Left lung (tissue), 4 donors: ENCODE measurements at regions not wholly inside any gene's neighbourhood (a gene's known extent, or its start where the extent isn't known, plus 50 kb on each side); places are given as distances from the start of the nearest gene placed in this dataset.

Experiments
- ATAC-seq: fragments of 200-7000 bp; cut with Tn5 transposase; one replicate; pipeline ENCODE4 v1.9.1; 2020; ENCODE audit warnings: moderate library complexity
- DNase-seq, 4 donors: peaks; one replicate each; pipeline ENCODE4 v3.0.0-alpha.2; 2013 to 2020
- H3K27ac ChIP-seq, 2 donors: fragments of 200-600 bp; sonication (generic) in 1 of 2; one replicate each; pipeline versions ENCODE4 v1.5.0 to v1.8.0; 2020 to 2021
- H3K27me3 ChIP-seq, 2 donors: fragments of 200-600 bp; sonication (generic) in 1 of 2; one replicate each; pipeline versions ENCODE4 v1.5.0 to v1.8.0; 2020 to 2021
- H3K36me3 ChIP-seq, 2 donors: fragments of 200-600 bp; sonication (generic) in 1 of 2; one replicate each; pipeline versions ENCODE4 v1.5.0 to v1.8.0; 2020 to 2021
- H3K4me1 ChIP-seq, 2 donors: fragments of 200-600 bp; one replicate each; pipeline ENCODE4 v1.8.0; 2021
- H3K4me3 ChIP-seq, 2 donors: fragments of 200-600 bp; sonication (generic) in 1 of 2; one replicate each; pipeline versions ENCODE4 v1.5.0 to v1.8.0; 2020 to 2021; ENCODE audit warnings: mild to moderate bottlenecking in 1 of 2
- H3K9me3 ChIP-seq, 2 donors: fragments of 200-600 bp; sonication (generic) in 1 of 2; one replicate each; pipeline versions ENCODE4 v1.5.0 to v1.8.0; 2020 to 2021
- intact Hi-C, 2 donors: fragments of 100-400 bp; cut with DNase I; formaldehyde crosslinking; loops; one replicate each; pipeline versions ENCODE4 v1.11.2 to v1.14.2; 2022
- TF ChIP-seq, protein P1 (sequence below), 2 donors: fragments of 200-600 bp; sonication (generic) in 1 of 2; IDR thresholded peaks; one replicate each; pipeline versions ENCODE4 v1.5.0 to v1.8.0; 2021; ENCODE audit warnings: antibody characterized with exemption in 2 of 2
- donor health status: DM: no; HTN: yes; CAD: no.
- donor health status: DM: no; HTN: no; CAD: no.

DNA sequence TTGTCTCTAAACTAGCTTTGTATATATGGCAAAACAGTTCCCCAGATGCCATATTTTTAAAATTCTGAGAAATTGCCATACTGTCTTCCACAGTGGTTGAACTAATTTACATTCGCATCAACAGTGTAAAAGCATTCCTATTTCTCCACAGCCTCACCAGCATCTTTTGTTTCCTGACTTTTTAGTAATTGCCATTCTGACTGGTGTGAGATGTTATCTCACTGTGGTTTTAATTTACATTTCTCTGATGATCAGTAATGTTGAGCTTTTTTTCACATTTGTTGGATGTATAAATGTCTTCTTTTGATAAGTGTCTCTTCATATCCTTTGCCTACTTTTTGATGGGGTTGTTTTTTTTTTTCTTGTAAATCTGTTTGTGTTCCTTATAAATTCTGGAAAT is 1222.7 kb upstream of the CITED2 start:
- ATAC-seq (no peak), DNase-seq (no peak)
- H3K27me3 ChIP-seq, result no peaks in the 10 kb centered on the region
- TF ChIP-seq, protein P1, sequence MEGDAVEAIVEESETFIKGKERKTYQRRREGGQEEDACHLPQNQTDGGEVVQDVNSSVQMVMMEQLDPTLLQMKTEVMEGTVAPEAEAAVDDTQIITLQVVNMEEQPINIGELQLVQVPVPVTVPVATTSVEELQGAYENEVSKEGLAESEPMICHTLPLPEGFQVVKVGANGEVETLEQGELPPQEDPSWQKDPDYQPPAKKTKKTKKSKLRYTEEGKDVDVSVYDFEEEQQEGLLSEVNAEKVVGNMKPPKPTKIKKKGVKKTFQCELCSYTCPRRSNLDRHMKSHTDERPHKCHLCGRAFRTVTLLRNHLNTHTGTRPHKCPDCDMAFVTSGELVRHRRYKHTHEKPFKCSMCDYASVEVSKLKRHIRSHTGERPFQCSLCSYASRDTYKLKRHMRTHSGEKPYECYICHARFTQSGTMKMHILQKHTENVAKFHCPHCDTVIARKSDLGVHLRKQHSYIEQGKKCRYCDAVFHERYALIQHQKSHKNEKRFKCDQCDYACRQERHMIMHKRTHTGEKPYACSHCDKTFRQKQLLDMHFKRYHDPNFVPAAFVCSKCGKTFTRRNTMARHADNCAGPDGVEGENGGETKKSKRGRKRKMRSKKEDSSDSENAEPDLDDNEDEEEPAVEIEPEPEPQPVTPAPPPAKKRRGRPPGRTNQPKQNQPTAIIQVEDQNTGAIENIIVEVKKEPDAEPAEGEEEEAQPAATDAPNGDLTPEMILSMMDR (IDR thresholded peaks at IDR 0.05), result no peak
- peaks cover 0 to 10% of the 10 kb centered on the region in 2 donors for H3K9me3 ChIP-seq
- no peak overlapping the region for H3K27ac ChIP-seq
- H3K36me3 ChIP-seq, result no peaks in the 10 kb centered on the region
- no peaks in the 10 kb centered on the region for H3K4me1 ChIP-seq
- intact Hi-C loops, result no loop called here
- no peak overlapping the region for H3K4me3 ChIP-seq

- H3K4me3 ChIP-seq, result no peak overlapping the region
- no peaks in the 10 kb centered on the region for H3K4me1 ChIP-seq
- no peaks in the 10 kb centered on the region for H3K36me3 ChIP-seq
- ATAC-seq, result no peak
- H3K9me3 ChIP-seq, result peaks cover 0 to 10% of the 10 kb centered on the region in 2 donors
- intact Hi-C loops, result no loop called here
- H3K27me3 ChIP-seq, result no peaks in the 10 kb centered on the region
- TF ChIP-seq, protein P1 (IDR thresholded peaks at IDR 0.05), result no peak
- no peak overlapping the region for H3K27ac ChIP-seq
- DNase-seq, result no peak
These were observed 1220.3 kb upstream of the CITED2 start for GRCh38 chr6:140594806-140595128.

DNA sequence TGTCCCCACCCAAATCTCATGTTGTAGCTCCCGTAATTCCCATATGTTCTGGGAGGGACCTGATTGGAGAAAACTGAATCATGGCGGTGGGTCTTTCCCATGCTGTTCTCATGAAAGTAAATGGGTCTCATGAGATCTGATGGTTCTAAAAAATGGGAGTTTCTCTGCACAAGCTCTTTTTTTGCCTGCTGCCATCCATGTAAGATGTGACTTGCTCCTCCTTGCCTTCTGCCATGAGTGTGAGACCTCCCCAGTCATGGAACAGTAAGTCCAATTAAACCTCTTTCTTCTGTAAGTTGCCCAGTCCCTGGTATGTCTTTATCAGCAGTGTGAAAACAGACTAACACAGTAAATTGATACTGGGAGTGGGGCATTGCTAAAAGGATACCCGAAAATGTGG is 1218.4 kb upstream of the CITED2 start:
- no peaks in the 10 kb centered on the region for H3K27me3 ChIP-seq
- H3K4me1 ChIP-seq, result no peaks in the 10 kb centered on the region
- H3K4me3 ChIP-seq, result no peak overlapping the region
- ATAC-seq (no peak), DNase-seq (no peak)
- no peak overlapping the region for H3K27ac ChIP-seq
- no peaks in the 10 kb centered on the region for H3K36me3 ChIP-seq
- TF ChIP-seq, protein P1 (IDR thresholded peaks at IDR 0.05), result no peak
- intact Hi-C loops, result no loop called here
- H3K9me3 ChIP-seq, result peaks cover 0 to 10% of the 10 kb centered on the region in 2 donors

DNA sequence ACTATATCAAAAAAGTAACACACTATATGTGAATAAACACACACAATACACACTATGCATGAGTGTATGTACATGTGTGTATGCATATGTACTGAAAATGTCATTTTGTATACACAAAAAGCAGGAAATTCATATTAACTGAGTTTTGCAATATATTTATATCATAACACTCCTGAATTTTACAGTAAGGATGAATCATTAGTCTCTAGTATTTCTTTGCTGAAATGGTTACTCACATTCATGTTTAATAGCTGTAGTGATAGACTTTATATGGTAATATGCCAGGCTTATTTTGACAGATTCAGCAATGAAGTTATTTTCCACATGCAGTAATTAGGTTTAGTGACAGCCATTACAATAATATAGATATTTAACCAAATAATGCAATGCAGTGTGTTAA is 1216.2 kb upstream of the CITED2 start:
- DNase-seq (no peak), ATAC-seq (no peak)
- TF ChIP-seq, protein P1 (IDR thresholded peaks at IDR 0.05), result no peak
- no peak overlapping the region for H3K27ac ChIP-seq
- peaks cover 0 to 10% of the 10 kb centered on the region in 2 donors for H3K9me3 ChIP-seq
- no peaks in the 10 kb centered on the region for H3K27me3 ChIP-seq
- no peaks in the 10 kb centered on the region for H3K4me1 ChIP-seq
- intact Hi-C loops, result no loop called here
- H3K36me3 ChIP-seq, result no peaks in the 10 kb centered on the region
- H3K4me3 ChIP-seq, result no peak overlapping the region

DNA sequence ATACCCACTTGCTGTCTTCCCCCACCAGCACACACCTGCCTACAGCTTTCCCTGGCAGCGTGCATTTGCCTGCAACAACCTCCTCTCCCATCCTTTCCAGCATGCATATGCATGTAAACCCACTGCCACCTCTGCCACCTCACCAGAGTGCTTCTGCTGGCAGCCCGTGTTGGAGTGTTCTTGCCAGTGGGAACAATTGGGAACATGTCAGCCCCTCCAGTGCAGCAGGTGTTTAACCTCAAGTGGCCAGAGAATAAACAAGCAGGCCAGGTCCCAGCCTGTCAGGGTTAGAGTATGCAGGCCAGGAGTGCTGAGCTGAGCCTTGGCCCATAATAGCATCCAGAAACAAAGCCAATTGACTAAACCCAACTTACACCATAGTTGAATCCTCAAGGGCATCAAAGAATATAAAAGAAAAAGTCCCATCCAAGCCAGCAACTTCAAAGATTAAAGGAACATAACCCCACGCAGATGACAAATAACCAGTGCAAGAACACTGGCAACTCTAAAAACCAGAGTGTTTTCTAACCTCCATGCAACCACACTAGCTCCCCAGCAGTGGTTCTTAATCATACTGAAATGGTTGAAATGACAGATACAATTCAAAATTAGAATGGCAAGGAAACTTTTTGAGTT is 1212.1 kb upstream of the CITED2 start:
- TF ChIP-seq, protein P1 (IDR thresholded peaks at IDR 0.05), result no peak
- ATAC-seq (no peak), DNase-seq (no peak)
- H3K27ac ChIP-seq, result no peak overlapping the region
- H3K27me3 ChIP-seq, result no peaks in the 10 kb centered on the region
- no peaks in the 10 kb centered on the region for H3K36me3 ChIP-seq
- no peak overlapping the region for H3K4me3 ChIP-seq
- H3K9me3 ChIP-seq, result no peaks in the 10 kb centered on the region
- intact Hi-C loops, result no loop called here
- H3K4me1 ChIP-seq, result no peaks in the 10 kb centered on the region
